ENCODE measurements at regions not wholly inside any gene's neighbourhood (a gene's known extent, or its start where the extent isn't known, plus 50 kb on each side); places are given as distances from the start of the nearest gene placed in this dataset.

DNA sequence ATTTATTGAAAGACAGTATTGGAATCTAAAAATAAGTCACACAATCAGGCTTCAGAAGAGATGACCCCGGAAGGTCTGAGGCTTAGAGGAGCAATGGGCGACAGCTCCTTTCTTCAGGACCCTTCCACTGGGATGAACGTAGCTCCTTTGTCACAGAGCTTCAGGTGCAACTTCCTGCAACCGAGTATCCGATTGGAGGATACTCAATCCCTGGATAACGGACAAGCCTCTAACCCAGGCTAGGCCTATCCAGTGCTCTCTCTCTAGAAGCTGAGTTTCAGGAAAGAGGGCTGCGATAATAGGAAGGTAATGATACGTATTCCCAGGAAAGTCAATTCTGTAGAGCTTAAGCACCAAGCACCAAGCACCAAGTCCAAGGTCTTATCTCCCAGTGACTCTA is 349.4 kb upstream of the NPSR1 start:
- ChIA-PET CTCF (interaction anchor here (1.1 kb wide), 1 partner anchor 13 kb away, joined by 3 read pairs; no protein-coding TSS in a partner anchor), POLR2A (ENCODE audit: unreplicated experiment) (no interaction called here)
- no peak for ATAC-seq (ENCODE audit: low read depth)

More for the DNA sequence above, 349.4 kb upstream of the NPSR1 start:
- no peak overlapping the region for H3K23ac ChIP-seq (ENCODE audit: low read depth, low read length)
- H4K20me1 ChIP-seq (ENCODE audit: insufficient read depth, low read length): no peaks in the 10 kb centered on the region
- H2BK120ac ChIP-seq (ENCODE audit: low read depth, low read length): no peak overlapping the region
- no peak overlapping the region for H2BK15ac ChIP-seq (ENCODE audit: low read depth, low read length)
- no peak overlapping the region for H3K14ac ChIP-seq (replicated peaks; ENCODE audit: low read depth, low read length)
- no peak overlapping the region for H4K8ac ChIP-seq (ENCODE audit: low read depth in 2 of 2, low read length in 2 of 2)
- H3K4ac ChIP-seq (ENCODE audit: low read depth, low read length): no peak overlapping the region
- no peak overlapping the region for H2BK5ac ChIP-seq (ENCODE audit: low read depth, low read length, poor library complexity, severe bottlenecking)
- H2AFZ ChIP-seq (replicated peaks; ENCODE audit: low read length, poor library complexity): no peak overlapping the region
- H3K4me1 ChIP-seq (ENCODE audit: control insufficient read depth, insufficient read depth, low read length): no peaks in the 10 kb centered on the region
- H2AK9ac ChIP-seq (replicated peaks; ENCODE audit: low read depth, low read length, poor library complexity): no peak overlapping the region
- no peak overlapping the region for H3K9ac ChIP-seq (ENCODE audit: low read depth, low read length)
- no peak overlapping the region for H4K91ac ChIP-seq (ENCODE audit: insufficient read depth, low read depth, low read length)
- no peak overlapping the region for H4K5ac ChIP-seq (ENCODE audit: low read depth, low read length)
- TF ChIP-seq RAD21 (IDR thresholded peaks at IDR 0.05; ENCODE audit: low read length) (no peak), CHD1 (IDR thresholded peaks at IDR 0.05; ENCODE audit: low read depth, low read length) (no peak), RCOR1 (IDR thresholded peaks at IDR 0.05; ENCODE audit: insufficient replicate concordance, low read length) (no peak), MXI1 (IDR thresholded peaks at IDR 0.05; ENCODE audit: borderline replicate concordance, low read depth, low read length) (no peak), NFE2L2 (IDR thresholded peaks at IDR 0.05; ENCODE audit: low read depth, low read length) (no peak), POLR2A (IDR thresholded peaks at IDR 0.05; ENCODE audit: low read depth, low read length) (no peak), RFX5 (IDR thresholded peaks at IDR 0.05; ENCODE audit: low read depth, low read length) (no peak), MAZ (IDR thresholded peaks at IDR 0.05; ENCODE audit: borderline replicate concordance, low read depth, low read length) (no peak), MAFK (IDR thresholded peaks at IDR 0.05; ENCODE audit: low read depth, low read length) (no peak), SMC3 (IDR thresholded peaks at IDR 0.05; ENCODE audit: low read depth, low read length) (no peak), BHLHE40 (IDR thresholded peaks at IDR 0.05; ENCODE audit: low read depth, low read length) (no peak), CEBPB (IDR thresholded peaks at IDR 0.05; ENCODE audit: low read depth, low read length) (no peak), FOS (IDR thresholded peaks at IDR 0.05; ENCODE audit: low read depth, low read length) (no peak)
- TF ChIP-seq, protein P1, sequence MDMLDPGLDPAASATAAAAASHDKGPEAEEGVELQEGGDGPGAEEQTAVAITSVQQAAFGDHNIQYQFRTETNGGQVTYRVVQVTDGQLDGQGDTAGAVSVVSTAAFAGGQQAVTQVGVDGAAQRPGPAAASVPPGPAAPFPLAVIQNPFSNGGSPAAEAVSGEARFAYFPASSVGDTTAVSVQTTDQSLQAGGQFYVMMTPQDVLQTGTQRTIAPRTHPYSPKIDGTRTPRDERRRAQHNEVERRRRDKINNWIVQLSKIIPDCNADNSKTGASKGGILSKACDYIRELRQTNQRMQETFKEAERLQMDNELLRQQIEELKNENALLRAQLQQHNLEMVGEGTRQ (IDR thresholded peaks at IDR 0.05; ENCODE audit: low read depth, low read length): no peak
- TF ChIP-seq, protein P2, sequence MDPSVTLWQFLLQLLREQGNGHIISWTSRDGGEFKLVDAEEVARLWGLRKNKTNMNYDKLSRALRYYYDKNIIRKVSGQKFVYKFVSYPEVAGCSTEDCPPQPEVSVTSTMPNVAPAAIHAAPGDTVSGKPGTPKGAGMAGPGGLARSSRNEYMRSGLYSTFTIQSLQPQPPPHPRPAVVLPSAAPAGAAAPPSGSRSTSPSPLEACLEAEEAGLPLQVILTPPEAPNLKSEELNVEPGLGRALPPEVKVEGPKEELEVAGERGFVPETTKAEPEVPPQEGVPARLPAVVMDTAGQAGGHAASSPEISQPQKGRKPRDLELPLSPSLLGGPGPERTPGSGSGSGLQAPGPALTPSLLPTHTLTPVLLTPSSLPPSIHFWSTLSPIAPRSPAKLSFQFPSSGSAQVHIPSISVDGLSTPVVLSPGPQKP (IDR thresholded peaks at IDR 0.05; ENCODE audit: borderline replicate concordance, low read depth, low read length): no peak
- TF ChIP-seq, protein P3, sequence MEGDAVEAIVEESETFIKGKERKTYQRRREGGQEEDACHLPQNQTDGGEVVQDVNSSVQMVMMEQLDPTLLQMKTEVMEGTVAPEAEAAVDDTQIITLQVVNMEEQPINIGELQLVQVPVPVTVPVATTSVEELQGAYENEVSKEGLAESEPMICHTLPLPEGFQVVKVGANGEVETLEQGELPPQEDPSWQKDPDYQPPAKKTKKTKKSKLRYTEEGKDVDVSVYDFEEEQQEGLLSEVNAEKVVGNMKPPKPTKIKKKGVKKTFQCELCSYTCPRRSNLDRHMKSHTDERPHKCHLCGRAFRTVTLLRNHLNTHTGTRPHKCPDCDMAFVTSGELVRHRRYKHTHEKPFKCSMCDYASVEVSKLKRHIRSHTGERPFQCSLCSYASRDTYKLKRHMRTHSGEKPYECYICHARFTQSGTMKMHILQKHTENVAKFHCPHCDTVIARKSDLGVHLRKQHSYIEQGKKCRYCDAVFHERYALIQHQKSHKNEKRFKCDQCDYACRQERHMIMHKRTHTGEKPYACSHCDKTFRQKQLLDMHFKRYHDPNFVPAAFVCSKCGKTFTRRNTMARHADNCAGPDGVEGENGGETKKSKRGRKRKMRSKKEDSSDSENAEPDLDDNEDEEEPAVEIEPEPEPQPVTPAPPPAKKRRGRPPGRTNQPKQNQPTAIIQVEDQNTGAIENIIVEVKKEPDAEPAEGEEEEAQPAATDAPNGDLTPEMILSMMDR (conservative IDR thresholded peaks at IDR 0.05; ENCODE audit: low read depth, low read length): no peak
- H3K4me2 ChIP-seq (ENCODE audit: low read depth, low read length): no peak overlapping the region
- in situ Hi-C loops (cut with MboI; ENCODE audit: low sequenced_read_pairs) (no loop called here), dilution Hi-C loops (cut with HindIII; ENCODE audit: low sequenced_read_pairs, unreplicated experiment) (no loop called here), intact Hi-C loops (cut with micrococcal nuclease) (no loop called here)
- H2BK20ac ChIP-seq (ENCODE audit: low read depth, low read length): no peak overlapping the region
- H3K79me1 ChIP-seq (ENCODE audit: low read depth in 1 of 2, low read length in 2 of 2): no peaks in the 10 kb centered on the region
- no peaks in the 10 kb centered on the region for H3K27me3 ChIP-seq (ENCODE audit: control insufficient read depth, insufficient read depth, low read length)
- no peak overlapping the region for H3K56ac ChIP-seq (ENCODE audit: extremely low read depth, insufficient read depth, low read length)
- BruUV-seq (replicated peaks): no TSS peak
- H3K9me1 ChIP-seq (ENCODE audit: insufficient read depth, low read length): no peaks in the 10 kb centered on the region
- no peaks in the 10 kb centered on the region for H3K36me3 ChIP-seq (ENCODE audit: control insufficient read depth, insufficient read depth, low read length)
- no peak overlapping the region for H3K27ac ChIP-seq (ENCODE audit: insufficient read depth, low read length)
- H3K9me3 ChIP-seq (ENCODE audit: control insufficient read depth, insufficient read depth, low read length): 0 out of 2 replicates have a peak, but pooled peaks cover 2% of the 10 kb centered on the region
- H3K4me3 ChIP-seq (ENCODE audit: insufficient read depth, low read depth, low read length): no peak overlapping the region
- H3K18ac ChIP-seq (ENCODE audit: low read depth, low read length): no peak overlapping the region
- no peak overlapping the region for H2AK5ac ChIP-seq (ENCODE audit: low read depth, low read length)
- WGBS, 2 experiments (ENCODE audit: extremely low coverage in 2 of 2, insufficient read length in 1 of 2): 93% methylated on average over 3 of the region's 8 CpGs; no CpG with 5 or more reads in 1 of the 2 experiments
- DNase-seq: no peak

All from IMR-90 (cell line).